HG02623 (cell line): ENCODE measurements at regions not wholly inside any gene's neighbourhood (a gene's known extent, or its start where the extent isn't known, plus 50 kb on each side); places are given as distances from the start of the nearest gene placed in this dataset.

Source experiments
- ATAC-seq: cut with Tn5 transposase; IDR thresholded peaks from one replicate; pipeline ENCODE4 v1.9.1; 2021; ENCODE audit warnings: moderate library complexity; ENCODE audit not compliant: unreplicated experiment

DNA sequence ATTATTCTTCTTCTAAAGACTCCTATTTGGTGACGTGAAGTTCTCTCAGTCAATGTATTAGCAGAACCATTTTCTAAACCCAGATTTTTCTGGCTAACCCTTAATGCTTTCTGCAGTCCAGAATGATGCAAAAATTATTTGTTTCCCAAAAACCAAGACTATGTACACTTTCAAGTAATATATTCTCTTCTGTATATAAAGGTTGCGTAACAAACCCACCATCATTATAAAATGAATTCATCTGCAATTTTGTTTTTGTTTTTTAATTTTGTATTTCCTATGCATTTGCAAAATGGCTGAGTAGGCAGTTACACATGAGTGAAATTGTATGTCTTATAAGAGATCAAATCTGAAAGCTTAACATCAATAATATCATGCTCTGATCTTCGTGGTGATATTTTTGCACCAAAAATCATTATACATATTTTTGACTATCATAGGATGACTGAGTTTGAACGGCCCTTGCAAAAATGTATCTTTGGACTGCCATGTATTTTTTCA is 593.6 kb downstream of the ZIC1 start:
- ATAC-seq, result no peak

DNA sequence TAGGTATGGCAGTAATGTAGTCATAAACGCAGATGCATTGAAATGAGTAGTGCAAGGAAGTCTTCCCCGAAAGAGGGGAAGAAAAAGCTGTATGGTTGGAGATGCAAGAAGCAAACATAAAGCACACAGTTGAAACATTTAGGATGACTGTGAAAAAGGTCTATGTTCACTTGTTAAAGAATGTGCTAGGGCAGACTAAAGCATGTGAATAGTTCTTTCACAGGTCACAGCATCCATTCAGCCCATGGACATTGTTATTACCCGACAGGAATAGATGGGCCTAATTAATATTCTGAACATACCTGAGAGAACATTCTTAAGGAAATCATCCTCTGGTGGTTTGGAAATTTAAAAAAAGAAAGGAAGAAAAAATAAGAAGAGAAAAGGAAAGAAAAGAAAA is 595.2 kb downstream of the ZIC1 start:
- ATAC-seq, result no peak

DNA sequence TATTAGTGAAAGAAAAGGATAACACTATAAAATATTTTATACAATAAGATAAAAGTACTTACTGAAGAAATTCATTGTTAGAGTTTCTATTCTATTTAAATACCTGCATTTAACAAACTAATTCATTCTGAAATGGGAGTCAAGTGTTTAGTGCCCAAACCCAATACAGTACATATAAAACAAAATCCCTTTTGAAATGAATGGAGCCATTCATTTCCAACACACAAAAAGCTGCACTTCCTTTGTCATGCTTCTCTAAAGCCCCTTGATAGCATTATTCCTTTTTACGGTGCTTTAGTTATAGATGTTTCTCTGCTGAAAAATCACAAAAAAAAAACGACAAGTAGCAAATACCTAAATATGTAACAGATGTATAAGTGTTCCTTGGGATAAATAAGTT is 596.3 kb downstream of the ZIC1 start:
- no peak for ATAC-seq

DNA sequence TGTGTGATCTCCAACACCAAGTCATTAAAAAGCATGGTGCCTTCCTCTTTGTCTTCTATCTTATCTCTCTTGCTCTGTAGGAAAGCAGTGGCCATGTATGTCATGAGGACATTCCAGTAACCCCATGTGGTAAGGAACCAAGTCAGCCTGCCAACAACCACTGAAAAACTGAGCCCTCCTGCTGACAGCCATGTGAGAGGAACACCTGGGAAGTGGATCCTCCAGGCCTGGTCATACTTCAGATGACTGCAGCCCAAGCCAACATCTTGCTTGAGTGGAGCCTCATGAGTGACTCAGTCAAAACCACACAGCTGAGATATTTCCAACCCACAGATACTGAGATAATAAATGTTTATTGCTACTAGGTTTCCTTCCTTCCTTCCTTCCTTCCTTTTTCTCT is 597.3 kb downstream of the ZIC1 start:
- ATAC-seq, result no peak

DNA sequence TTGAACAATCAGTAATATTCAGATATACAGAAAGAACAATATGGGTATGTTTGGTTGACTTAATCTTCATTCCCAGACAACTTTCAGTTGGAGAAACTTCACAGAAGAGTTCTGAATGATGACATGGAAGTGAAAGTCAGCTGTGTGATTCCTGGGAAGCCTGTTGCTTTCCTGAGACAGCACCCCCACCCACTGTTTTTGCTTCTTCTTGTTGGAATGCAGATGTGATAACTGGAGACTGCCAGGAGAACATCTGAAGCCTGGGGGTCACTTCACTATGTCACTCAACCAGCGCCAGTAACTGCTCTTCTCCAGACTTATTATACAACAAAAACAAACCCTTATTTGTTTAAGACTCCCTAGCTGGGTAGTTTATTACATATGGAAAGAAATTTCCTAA is 599.4 kb downstream of the ZIC1 start:
- ATAC-seq, result no peak

DNA sequence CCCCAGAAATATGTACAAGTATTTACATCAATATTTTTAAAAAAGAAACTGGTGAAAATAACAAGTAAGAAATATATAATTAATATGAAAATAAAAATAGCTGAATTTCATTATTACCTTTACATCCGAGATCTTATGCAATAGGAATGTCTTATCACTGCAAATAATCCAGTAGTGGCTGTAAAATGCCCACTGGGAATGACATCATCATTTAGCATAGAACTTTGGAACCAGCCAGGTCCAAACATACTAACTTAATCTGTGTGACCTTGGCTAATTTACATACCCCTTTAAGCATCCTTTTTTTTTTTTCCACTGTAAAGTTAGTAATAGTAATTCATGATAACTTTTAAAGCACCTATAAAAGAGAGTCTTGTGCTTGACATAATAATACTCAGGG is 611.7 kb downstream of the ZIC1 start:
- ATAC-seq, result no peak

DNA sequence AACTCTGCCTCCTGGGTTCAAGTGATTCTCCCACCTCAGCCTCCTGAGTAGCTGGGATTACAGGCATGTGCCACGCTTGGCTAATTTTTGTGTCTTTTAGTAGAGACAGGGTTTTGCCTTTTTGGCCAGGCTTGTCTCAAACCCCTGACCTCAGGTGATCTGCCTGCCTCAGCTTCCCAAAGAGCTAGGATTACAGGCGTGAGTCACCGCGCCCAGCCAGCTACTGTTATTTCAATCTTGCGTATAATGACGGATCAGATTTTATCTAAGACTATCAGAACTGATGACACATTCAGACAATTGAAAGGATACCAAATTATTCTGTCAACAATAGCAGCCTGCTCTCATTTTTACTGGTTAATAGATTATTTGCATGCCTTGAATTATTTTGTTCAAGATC is 612.2 kb downstream of the ZIC1 start:
- no peak for ATAC-seq

DNA sequence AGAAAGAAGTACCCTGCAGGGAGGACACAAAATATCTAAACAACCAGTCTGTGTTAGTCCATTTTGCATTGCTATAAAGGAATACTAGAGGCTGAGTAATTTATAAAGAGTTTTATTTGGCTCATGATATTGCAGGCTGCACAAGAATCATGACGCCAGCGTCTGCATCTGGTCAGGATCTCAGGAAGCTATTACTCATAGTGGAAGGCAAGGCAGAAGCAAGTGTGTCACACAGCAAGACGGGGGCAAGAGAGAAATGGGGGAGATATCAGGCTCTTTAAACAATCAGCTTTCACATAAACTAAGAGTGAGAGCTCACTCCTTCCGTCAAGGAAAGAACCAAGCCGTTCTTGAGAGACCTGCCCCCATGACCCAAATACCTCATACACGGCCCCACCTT is 614.8 kb downstream of the ZIC1 start:
- no peak for ATAC-seq

DNA sequence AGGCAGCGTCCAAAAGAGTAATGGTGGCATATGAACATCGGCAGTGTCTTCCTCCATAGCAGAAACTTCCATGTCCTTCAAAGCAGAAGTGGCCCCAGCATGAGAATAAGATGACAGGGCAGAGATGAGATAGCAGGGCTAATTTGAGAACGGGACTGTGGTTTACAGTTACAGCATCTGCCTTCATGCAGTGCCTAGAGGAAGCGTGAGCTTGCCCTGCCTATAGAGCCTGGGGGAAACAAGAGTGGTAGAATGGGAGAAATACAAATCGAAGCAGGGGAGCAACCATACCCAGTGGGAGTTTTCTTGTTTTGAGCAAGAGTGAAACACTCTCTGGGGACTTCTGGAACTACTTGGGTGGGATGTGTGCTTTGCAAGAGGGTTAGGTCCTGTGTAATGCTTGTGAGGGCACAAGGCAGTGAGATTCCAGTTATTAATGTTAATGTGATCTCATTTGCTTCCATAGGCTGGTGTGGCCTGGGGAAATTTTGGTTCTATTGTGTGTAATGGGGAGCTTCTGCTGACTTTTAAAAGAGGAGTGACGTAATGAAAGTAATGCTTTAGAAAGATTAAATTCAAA is 616.9 kb downstream of the ZIC1 start:
- ATAC-seq, result no peak

DNA sequence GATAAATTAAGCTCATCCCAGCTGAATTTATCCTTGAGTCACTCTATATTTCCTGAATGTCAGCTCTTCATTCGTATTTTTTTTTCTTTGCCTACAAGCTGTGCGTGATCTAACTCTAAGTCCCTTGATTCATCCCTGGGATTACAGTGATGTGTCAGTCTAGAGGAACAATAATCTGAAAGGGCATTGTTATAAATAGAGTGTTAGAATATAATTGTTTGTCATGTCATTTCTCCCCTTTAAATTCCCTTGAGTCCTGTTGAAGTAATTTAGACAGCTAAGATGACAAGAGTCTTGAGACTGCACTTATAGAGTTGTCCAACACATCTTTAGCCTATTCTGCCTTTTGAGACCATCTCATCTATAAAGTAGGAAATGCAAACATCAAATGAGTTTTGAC is 621.8 kb downstream of the ZIC1 start:
- no peak for ATAC-seq

DNA sequence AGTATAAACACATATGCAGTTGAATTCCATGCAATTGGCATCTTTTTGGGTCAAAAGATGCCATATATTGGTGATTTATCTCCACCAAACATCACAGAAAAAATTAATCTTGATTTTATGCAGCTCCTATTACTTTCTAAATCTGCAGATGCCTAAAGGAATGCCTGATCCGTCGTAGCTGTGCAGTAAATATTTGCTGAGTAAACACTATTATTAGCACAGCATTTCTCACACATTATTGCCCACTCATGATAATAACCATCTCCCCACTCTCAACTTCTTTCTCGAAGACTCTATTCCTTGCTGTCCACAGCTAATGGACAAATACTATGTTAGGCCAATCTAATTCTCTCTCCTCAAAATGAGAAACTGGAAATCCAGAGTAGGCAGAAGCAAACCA is 625.2 kb downstream of the ZIC1 start:
- ATAC-seq, result no peak

DNA sequence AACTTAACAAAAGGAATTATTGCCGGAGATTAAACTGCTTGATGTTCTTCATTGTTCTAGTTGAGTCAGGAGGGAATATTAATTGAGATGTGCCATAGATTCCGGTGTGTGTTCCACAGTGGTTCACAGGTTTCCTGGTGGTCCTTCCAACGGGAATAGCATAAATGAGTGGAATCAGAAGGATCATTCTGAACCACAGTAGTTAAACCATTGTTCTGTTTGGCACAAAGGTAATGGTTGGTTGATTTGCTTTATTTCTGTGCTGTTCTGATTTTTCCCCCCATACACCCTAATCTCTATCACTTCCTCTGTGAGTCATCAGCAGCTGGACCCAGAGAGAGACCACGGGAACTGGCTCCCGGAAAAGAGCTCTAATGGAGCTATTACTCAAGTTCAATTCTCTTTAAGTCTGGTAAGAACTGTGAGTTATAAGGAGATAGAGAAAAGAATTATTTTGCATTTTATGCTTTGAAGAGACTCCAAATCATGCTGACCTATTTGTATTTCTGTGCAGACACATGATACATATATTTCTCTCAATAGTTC is 627.2 kb downstream of the ZIC1 start:
- no peak for ATAC-seq

DNA sequence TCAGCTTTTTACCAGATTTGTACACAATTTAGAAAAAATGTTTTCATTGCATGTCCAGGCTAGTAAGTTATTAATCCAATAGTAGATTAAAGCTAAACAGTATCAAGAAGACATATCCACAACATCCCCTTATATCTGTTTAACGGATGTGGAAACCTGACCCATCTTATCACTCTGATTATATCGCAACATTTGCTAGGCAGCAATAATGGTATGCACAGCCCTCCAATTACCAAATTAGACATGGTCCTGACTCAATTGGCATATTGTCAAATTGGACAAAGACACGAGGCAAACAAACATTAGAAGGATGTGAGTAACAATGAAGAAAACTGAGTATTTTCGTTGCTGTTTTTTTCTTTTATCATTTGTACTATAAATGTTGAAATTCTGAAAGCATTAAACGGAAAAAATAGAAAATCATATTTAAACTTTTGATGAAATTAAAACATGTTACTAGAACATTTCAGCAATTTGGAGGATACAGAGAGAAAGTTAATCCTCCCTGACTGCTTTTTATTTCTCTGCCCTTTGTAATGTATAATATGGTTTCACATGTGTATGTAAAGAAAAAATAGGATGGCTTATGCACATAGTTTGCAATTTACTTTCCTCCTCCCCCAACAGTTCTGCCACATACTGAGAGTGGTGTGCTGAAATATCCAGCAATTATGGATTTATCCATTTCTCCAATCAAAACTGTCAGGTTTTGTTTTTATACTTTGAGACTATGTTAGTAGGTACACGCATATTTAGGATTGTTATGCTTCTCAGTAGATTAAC is 633.7 kb downstream of the ZIC1 start:
- ATAC-seq, result no peak

DNA sequence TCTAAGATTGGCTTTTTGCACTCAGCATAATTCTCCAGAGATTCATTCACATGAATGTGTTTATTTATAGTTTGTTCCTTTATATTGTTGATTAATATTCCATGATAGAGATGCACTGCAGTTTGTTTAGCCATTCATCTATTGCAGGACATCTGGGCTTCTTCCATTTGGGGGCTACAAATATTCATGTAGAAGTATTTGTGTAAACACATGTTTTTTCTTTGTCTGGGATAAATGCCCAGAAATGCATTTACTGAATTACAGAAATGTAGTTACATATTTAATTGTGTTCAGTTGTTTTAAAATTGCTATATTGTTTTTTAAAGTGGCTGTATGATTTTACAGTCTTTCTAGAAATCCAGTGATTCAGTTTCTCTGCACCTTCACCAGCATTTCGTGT is 635.0 kb downstream of the ZIC1 start:
- no peak for ATAC-seq

DNA sequence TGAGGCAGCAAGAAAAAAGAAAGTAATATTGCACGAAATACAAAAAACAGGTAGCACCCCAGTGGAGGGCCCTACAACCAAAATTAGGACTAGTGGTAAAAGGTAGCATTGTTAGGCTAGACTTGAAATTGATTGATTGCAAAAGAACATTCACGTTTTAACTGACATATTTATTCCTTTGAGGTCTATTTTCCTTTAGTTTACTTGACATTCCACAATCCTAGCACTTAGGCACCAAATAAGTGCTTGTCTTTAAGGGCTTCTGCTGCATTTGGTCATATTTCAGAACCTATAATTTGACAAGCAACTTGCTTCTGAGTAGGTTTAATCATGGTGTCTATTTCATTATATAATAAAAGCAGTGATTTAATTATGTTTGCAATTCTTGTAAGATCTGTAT is 642.7 kb upstream of the AGTR1 start:
- ATAC-seq, result no peak

DNA sequence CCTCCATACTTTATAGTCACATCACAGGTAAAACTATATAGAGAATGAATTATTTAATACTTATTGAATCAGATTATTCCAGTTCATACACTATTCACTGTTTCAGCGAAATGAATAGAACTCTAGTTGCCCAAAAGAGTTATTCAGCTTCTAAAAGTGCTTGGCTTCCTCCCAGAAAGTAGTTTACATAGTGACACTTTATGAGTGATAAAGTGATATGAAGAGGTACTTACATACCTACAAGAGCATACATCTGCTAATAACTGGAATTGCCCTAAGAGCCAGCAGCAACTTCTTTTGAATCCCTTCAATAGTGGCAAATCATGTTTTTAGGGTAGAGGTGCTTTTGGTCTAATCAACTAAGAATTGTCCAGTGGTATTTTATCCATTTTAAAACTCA is 635.1 kb upstream of the AGTR1 start:
- no peak for ATAC-seq

DNA sequence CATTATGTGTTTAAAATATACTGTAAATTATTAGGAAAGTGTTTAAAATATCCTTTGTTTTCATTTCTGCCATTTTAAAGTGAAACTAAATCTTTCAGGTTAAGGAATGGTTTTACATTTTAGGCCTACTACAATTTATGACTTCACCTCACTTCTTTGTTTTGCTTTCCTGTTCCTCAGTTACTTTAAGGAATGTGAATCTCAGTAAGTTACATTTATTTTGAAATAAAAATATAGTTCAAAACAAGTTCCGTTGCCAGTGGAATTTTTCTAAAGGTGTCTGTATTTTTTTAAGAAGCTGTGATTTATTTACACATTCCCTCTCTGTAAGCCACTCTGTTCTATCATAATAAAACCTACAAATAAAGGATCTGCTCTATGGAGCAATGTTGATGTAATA is 630.9 kb upstream of the AGTR1 start:
- ATAC-seq, result no peak

DNA sequence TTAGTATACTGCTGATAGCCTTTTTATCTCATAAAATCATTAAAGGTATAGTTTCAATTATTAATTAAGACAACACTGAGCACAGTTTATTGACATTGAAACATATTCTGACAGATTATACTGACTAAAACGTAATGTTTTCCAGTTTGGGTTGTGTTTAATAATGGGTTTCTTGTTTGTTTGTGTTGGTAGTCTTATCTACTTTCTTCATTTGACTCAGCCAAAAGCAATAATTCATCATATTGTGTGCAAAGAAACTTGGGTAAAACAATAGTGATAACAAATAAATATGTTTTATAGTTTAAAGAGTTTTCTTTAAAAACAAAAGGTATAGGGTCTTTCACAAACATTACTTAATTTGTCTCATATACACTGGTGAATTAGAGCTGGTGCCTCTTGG is 629.2 kb upstream of the AGTR1 start:
- no peak for ATAC-seq

DNA sequence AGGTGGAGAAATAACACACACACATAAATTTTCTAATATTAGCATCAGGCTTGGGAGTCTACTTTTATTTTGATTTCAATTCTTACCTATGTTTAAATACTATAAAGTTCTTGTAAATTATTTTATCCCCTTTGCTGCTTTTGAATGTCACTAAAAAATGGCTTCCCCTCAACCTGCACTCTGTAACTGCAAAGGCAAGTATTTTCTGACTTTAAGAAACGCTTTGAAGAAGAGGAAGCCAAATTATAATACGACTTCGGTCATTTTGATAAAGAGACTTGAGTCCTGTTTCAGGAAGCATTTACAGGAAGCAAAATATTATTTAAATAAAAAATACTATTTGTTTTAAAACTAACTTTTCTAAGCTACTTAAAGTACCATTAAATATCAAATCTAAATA is 627.7 kb upstream of the AGTR1 start:
- ATAC-seq, result no peak

DNA sequence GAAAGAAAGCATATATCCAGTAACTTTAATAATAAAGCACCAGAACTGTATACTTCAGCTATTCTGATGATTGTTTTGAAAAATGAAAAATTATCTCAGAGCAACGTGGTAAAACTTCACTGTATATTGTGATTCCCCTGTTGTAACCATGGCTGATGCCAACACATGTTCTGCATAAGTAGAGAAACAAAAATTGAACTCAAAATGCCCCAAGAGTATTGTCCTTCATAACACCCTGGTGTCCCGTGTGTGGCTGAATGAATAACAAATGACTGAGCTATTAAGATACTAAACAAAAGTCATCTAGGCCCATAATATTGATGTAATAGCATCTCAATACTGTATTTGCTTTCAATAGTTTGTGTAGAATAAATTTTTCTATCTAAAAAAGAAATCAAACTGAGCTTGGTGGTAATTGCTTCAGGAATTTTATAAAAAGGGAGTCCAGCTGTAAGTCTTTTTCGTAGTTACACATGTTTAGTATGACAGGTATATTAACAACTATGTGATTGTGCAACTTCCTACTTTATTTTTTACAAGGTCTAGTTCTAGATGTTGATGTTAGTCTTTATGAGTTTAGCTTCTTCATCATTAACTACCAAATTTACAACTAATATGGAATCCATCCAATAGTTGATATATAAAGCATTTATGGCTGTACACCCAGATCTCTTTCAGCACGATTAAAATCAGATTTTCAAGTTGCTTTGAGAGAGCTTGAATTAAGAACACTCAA is 623.8 kb upstream of the AGTR1 start:
- ATAC-seq, result no peak

DNA sequence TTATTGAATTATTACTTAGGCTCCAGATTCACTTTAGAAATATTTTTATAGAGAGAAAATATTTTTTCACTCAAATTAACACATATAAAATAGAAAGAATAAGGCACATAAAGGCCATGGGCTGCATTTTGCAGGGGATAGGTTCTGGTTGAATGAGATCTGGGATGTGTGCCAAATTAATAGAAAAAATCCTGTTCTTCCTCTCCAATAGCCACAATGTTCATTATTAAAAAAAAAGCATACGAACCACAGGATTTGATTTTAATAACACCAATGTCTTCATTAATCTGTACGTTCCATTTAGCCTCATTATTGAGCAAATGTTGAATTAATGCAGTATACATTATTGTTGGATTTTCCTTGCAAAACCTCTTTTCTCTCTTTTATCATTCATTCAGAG is 622.8 kb upstream of the AGTR1 start:
- ATAC-seq, result no peak
